ENCODE measurements at regions not wholly inside any gene's neighbourhood (a gene's known extent, or its start where the extent isn't known, plus 50 kb on each side); places are given as distances from the start of the nearest gene placed in this dataset.

DNA sequence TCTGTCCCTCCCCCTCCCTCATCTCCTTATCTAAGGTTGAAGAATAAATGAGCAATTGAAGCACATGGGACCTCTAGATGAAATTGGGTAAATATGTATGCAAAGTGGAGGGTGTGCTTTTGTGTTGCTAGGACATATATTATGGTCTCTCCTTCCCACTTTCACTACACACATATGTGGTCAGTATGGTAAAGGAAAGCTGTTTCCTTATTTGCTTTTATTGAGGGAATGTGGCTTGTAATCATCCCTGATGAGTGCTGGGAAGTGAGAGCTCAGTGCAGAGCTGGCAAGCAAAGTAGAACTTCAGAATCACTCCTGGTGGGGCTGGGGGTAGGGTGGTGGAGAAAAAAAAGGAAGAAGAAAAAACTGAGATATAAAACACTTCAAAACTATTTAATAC is 189.9 kb upstream of the ATP5MC3 start:
- TF ChIP-seq SP1 (CRISPR knock-in tag; conservative IDR thresholded peaks at IDR 0.05): no peak
- TF ChIP-seq, protein P1, sequence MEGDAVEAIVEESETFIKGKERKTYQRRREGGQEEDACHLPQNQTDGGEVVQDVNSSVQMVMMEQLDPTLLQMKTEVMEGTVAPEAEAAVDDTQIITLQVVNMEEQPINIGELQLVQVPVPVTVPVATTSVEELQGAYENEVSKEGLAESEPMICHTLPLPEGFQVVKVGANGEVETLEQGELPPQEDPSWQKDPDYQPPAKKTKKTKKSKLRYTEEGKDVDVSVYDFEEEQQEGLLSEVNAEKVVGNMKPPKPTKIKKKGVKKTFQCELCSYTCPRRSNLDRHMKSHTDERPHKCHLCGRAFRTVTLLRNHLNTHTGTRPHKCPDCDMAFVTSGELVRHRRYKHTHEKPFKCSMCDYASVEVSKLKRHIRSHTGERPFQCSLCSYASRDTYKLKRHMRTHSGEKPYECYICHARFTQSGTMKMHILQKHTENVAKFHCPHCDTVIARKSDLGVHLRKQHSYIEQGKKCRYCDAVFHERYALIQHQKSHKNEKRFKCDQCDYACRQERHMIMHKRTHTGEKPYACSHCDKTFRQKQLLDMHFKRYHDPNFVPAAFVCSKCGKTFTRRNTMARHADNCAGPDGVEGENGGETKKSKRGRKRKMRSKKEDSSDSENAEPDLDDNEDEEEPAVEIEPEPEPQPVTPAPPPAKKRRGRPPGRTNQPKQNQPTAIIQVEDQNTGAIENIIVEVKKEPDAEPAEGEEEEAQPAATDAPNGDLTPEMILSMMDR (IDR thresholded peaks at IDR 0.05): no peak
- TF ChIP-seq NFYB (CRISPR knock-in tag; conservative IDR thresholded peaks at IDR 0.05; ENCODE audit: low read depth): no peak
- no peak for TF ChIP-seq TCF7 (CRISPR knock-in tag; IDR thresholded peaks at IDR 0.05; ENCODE audit: low read depth)
- TF ChIP-seq, protein P2, sequence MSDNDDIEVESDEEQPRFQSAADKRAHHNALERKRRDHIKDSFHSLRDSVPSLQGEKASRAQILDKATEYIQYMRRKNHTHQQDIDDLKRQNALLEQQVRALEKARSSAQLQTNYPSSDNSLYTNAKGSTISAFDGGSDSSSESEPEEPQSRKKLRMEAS (CRISPR knock-in tag; IDR thresholded peaks at IDR 0.05): no peak
- TF ChIP-seq ZNF416 (CRISPR knock-in tag; IDR thresholded peaks at IDR 0.05): no peak
- TF ChIP-seq NR3C1 (CRISPR knock-in tag; conservative IDR thresholded peaks at IDR 0.05; ENCODE audit: low read depth): no peak
- no peak for TF ChIP-seq PREB (CRISPR knock-in tag; IDR thresholded peaks at IDR 0.05; ENCODE audit: borderline replicate concordance)
- TF ChIP-seq ATF2 (CRISPR knock-in tag; IDR thresholded peaks at IDR 0.05; ENCODE audit: borderline replicate concordance, low read depth): no peak
- no peak for TF ChIP-seq ZNF423 (CRISPR knock-in tag; IDR thresholded peaks at IDR 0.05)
- TF ChIP-seq TP53 (CRISPR knock-in tag; IDR thresholded peaks at IDR 0.05): no peak
- TF ChIP-seq ZNF317 (CRISPR knock-in tag; IDR thresholded peaks at IDR 0.05; ENCODE audit: borderline replicate concordance, low read depth): no peak
- TF ChIP-seq GABPB1 (CRISPR knock-in tag; IDR thresholded peaks at IDR 0.05): no peak
- TF ChIP-seq, protein P3, sequence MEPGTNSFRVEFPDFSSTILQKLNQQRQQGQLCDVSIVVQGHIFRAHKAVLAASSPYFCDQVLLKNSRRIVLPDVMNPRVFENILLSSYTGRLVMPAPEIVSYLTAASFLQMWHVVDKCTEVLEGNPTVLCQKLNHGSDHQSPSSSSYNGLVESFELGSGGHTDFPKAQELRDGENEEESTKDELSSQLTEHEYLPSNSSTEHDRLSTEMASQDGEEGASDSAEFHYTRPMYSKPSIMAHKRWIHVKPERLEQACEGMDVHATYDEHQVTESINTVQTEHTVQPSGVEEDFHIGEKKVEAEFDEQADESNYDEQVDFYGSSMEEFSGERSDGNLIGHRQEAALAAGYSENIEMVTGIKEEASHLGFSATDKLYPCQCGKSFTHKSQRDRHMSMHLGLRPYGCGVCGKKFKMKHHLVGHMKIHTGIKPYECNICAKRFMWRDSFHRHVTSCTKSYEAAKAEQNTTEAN (CRISPR knock-in tag; IDR thresholded peaks at IDR 0.05): no peak
